ENCODE measurements at regions not wholly inside any gene's neighbourhood (a gene's known extent, or its start where the extent isn't known, plus 50 kb on each side); places are given as distances from the start of the nearest gene placed in this dataset.

- no peak for DNase-seq
Observed at GRCh38 chr4:145231906-145232700, 51.7 kb upstream of the OTUD4 start.

- DNase-seq = no peak
Observed at GRCh38 chr4:145230726-145231125, 50.3 kb upstream of the OTUD4 start.
